ENCODE measurements at regions not wholly inside any gene's neighbourhood (a gene's known extent, or its start where the extent isn't known, plus 50 kb on each side); places are given as distances from the start of the nearest gene placed in this dataset.

DNA sequence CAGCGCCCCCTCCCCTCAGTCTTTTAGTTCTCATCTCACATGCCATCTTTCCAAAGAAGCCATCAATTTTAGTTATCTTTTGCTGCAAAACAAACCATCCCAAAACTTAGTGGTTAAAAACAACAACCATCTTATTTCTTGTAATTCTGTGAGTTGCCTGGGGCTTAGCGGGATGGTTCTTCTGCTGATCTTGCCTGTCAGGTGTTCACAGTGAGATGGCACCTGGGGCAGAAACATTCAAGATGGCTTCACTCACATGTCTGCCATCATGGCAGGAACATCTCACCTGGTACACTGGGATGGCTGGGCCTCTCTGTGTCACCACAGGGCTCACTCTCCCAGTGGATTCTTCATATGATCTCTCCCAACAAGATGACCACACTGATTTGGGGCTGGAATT is 67.6 kb upstream of the KCNK12 start:
- no peak overlapping the region for H3K4me3 ChIP-seq (ENCODE audit: control insufficient read depth, low read depth, low read length)
- no peak for DNase-seq (ENCODE audit: low read depth)
- TF ChIP-seq CTCF (IDR thresholded peaks at IDR 0.05; ENCODE audit: control insufficient read depth, insufficient read depth, low read depth, low read length, missing control alignments), result no peak

- no peak for TF ChIP-seq CTCF (IDR thresholded peaks at IDR 0.05; ENCODE audit: control insufficient read depth, insufficient read depth, low read depth, low read length, missing control alignments)
- no peak for DNase-seq (ENCODE audit: low read depth)
- H3K4me3 ChIP-seq (ENCODE audit: control insufficient read depth, low read depth, low read length), result no peak overlapping the region
Observed at GRCh38 chr2:47636596-47637264, 65.9 kb upstream of the KCNK12 start.

DNA sequence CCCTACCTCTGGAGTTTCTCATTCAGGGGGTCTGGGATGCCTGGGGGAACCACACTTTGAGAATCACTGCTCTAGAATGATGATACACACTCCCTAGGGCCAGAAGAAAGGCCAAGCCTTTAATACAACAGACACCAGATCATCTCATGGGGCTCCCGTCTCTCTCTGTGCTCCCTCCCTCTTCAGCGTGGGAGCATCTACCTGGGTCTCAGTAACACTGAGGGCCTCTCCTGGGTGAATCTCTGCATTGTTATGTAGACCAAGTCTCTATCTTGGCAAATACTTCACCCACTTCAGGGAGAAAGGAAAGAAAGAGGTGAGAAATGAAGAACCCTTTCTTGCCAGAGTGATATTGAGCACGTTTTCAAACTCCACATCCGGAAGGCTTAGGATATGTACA is 65.4 kb upstream of the KCNK12 start:
- H3K4me3 ChIP-seq (ENCODE audit: control insufficient read depth, low read depth, low read length), result no peak overlapping the region
- no peak for TF ChIP-seq CTCF (IDR thresholded peaks at IDR 0.05; ENCODE audit: control insufficient read depth, insufficient read depth, low read depth, low read length, missing control alignments)
- DNase-seq (ENCODE audit: low read depth), result no peak

DNA sequence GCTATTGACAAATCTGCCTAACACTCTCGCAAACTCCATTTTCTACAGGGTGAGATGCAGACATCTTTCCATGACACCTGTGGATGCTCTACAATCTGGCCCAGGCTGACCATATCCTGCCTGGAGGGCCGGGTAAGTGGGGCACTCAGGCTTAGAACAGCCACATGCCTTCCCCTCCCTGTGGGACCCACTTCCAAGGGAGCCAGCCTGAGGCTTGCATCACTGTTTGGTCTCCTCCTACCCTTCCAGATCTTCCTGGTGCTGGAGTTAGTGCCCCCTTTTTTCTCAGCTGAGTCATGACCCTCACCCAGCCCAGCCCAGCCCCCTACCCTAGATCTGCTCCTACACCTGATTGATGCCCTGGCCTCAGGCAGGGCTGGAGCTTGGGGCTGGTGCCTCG is 62.0 kb upstream of the KCNK12 start:
- TF ChIP-seq CTCF (IDR thresholded peaks at IDR 0.05; ENCODE audit: control insufficient read depth, insufficient read depth, low read depth, low read length, missing control alignments), result no peak
- no peak overlapping the region for H3K4me3 ChIP-seq (ENCODE audit: control insufficient read depth, low read depth, low read length)

DNA sequence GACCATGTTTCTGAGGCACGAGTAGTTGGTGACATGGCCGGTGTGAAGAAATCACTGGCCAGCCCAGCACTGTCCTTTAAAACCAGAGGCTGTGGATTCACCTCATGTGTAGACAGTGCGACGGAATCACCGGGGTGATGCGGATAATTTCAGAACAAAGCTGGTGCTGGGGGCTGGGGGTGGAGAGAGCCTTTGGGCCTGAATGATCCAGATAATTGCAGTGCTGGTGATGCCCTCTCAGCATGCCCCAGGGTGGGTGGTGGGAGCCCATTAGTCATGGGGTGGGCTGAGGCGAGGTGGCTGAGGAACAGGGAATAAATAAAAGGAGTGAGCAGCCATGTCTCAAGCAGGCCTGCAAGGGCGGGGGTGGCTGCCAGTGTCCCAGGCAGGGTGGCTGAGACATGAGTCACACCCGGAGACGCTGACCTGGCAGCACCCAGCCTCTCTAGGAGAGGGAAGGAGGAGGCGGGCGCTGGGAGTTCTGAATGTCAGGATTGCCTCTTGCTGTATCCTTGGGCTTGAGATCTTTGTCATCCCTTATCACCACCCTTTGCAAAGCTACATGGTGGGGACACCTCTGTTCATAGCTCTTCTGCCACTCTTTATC is 61.1 kb upstream of the KCNK12 start:
- no peak for TF ChIP-seq CTCF (IDR thresholded peaks at IDR 0.05; ENCODE audit: control insufficient read depth, insufficient read depth, low read depth, low read length, missing control alignments)
- peak; percentile 38 for DNase-seq (ENCODE audit: low read depth)
- H3K4me3 ChIP-seq (ENCODE audit: control insufficient read depth, low read depth, low read length), result no peak overlapping the region

More for the DNA sequence above, 62.0 kb upstream of the KCNK12 start:
- DNase-seq (ENCODE audit: low read depth), result no peak

- H3K4me3 ChIP-seq (ENCODE audit: control insufficient read depth, low read depth, low read length), result no peak overlapping the region
- TF ChIP-seq CTCF (IDR thresholded peaks at IDR 0.05; ENCODE audit: control insufficient read depth, insufficient read depth, low read depth, low read length, missing control alignments), result no peak
- no peak for DNase-seq (ENCODE audit: low read depth)
Observed at GRCh38 chr2:47631306-47631705, 60.5 kb upstream of the KCNK12 start.

Data from AG09309 (cell line).